Stimulated activated CD8-positive, alpha-beta memory T cell treated with anti-CD3 and anti-CD28 coated beads, Interleukin-7, amount 100 ng/mL, for 1 hour (primary cell): ENCODE measurements at regions not wholly inside any gene's neighbourhood (a gene's known extent, or its start where the extent isn't known, plus 50 kb on each side); places are given as distances from the start of the nearest gene placed in this dataset.

Experiments
- DNase-seq, 2 donors: peaks; one replicate each; pipeline ENCODE4 v3.0.0-alpha.2; 2020; ENCODE audit warnings: low read depth in 2 of 2

- DNase-seq, result no peak
These were observed 683.5 kb downstream of the NR2F2 start for GRCh38 chr15:97014001-97014400.

DNA sequence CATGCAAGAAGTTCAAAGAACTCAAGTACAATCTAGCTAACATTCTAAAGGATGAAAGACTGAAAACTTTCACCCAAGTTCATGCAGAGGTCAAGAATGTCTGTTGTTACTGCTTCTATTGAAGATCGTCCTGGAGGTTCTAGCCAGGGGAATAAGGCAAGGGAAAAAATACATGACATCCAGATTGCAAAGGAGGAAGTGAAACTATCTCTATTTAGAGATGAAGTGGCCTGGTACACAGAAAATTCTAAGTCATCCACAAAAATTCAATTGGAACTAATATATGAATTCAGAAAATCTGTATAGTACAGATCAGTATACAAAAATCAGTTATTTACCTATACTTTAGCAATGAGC lies 693.0 kb downstream of the NR2F2 start:
- DNase-seq, result no peak

DNA sequence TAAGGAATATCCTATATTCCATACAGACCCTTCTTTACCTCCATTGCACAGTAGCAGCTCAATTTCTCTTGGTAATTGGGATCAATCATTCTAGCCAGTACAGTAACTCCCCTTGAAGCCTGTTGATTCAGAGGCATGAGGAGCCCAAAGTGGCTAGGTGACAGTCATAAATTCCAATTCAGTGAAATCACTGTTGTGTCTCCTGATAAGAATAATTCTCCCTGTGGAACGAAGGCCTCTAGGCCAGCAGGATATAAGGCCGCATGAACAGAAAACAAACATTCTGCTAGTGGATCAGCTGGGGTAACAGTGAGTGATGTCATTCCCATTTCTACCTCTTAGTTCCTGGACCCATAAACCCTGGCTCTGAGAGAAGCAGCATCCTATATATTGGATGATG lies 696.3 kb downstream of the NR2F2 start:
- DNase-seq, result no peak

- no peak for DNase-seq
These were observed 697.3 kb downstream of the NR2F2 start for GRCh38 chr15:97027772-97028171.

DNA sequence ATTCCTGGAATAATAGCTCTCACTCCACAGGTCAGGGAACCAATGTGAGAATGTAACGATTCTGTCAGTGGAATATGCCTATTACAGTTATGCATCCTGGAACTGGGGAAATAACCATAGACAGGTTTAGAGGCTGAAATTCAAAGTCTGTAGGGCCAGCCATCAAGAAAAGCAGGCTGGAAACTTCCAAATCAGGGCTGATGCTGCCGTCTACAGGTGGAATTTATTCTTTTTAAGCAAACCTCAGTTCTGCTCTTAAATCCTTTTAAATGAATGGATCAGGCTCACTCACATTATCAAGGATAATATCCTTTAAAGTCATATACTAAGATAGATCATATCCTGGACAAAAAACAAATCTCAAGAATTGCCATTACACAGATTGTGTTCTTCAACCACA lies 699.8 kb downstream of the NR2F2 start:
- no peak for DNase-seq

GRCh38 chr15:97036301-97036700 lies 705.8 kb downstream of the NR2F2 start:
- no peak for DNase-seq

DNA sequence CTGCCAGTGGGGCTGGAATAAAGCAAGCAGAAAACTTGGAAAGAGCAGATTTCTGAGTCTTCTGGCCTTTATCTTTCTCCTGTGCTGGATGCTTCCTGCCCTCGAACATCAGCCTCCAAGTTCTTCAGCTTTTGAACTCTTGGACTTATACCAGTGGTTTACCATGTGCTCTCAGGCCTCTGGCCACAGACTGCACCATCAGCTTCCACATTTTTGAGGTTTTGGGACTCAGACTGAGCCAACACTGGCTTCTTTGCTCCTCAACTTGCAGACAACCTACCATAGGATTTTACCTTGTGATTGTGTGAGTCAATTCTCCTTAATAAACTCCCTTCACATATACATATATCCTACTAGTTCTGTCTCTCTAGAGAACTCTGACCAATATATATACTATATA lies 706.6 kb downstream of the NR2F2 start:
- DNase-seq, result no peak

DNA sequence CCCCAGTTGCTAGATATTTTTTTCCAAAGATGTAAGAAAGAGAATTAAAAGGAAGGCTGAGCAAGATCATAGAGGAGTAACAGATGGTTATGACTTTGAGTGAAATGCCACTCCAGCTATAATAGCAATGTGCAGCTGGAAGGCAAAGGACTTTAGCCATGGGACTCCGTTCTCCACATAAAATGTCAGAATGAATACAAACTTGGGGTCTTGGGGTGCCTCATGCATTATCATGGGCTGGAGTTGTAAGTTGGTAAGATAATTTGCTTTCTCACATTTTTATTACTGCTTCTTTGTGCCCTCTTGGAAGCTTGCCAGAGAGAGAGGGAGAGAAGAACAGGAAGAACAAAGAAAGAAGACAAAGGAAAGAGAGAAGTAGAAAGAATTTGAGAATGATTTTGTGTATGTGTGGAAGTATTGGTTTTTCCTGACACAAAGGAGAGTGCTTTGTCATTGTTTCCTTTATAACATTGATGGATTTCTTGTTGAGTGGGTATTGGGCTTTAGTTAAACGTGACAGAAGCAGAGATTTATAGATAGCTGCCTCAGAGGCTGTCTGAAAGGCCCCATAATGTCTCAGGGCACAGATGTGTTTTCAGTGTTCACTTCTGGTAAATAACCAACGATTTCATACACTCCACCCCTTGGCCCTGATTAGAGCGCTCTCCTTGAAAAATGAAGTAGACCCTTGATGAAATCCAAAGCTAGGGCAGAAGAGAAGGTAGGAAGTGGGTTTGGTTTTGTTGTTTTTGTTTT lies 715.3 kb downstream of the NR2F2 start:
- no peak for DNase-seq

DNA sequence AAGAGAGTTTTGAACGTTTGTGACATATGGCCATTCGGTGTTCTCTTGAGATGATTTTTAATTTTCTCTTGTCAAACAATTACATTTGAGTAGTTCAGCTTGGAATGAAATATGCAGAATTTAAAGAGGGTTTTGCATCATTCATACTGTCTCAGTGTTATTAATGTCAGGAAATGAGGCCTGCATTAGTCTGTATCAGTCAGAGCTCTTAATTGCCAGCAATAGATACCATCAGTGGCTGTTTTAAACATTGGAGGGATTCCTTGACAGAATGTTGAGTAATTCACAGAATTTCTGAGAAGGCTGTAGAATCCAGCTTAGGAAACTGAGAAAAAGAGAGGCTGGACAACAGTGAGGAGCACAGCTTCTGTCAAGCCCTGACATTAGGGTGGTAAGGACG lies 722.0 kb downstream of the NR2F2 start:
- DNase-seq, result no peak

DNA sequence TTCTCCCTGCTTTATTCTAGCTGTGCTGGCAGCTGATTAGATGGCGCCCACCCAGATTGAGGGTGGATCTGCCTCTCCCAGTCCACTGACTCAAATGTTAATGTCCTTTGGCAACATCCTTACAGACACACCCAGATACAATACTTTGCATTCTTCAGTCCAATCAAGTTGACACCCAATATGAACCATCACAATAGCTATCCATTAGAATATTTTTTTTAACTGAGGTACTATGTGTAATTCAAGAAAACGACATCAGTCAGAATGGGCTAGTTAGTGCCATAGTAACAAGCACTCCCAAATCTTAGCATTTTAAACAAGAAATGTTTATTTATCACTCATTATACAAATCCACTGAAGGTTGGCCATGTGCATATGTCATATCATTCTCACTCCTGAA lies 723.1 kb downstream of the NR2F2 start:
- no peak for DNase-seq

- no peak for DNase-seq
These were observed 727.0 kb downstream of the NR2F2 start for GRCh38 chr15:97057503-97057902.

GRCh38 chr15:97059281-97059680 lies 728.8 kb downstream of the NR2F2 start:
- no peak for DNase-seq

DNA sequence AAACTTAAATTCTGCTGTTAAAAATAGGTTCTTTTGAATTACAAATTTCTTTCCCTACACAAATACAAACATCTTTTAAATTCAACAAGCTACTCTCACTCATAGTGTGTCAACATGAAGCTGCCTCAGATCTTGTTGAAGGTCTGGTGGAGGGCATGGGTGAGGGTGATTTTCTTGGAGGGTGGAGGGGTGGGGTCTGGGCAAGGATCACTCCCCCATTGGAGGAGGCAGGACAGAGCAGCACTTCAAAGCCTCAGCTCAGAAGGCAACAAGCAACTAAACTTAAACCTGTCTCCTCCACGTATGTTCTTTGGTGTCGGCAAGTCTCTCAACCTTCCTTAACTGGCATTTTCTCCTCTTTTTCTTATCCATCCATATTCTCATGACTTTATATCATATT lies 730.9 kb downstream of the NR2F2 start:
- no peak for DNase-seq

- no peak for DNase-seq
These were observed 741.2 kb downstream of the NR2F2 start for GRCh38 chr15:97071668-97072067.

GRCh38 chr15:97072545-97072944 lies 742.0 kb downstream of the NR2F2 start:
- no peak for DNase-seq

- DNase-seq, result no peak
These were observed 745.5 kb downstream of the NR2F2 start for GRCh38 chr15:97076011-97076410.

DNA sequence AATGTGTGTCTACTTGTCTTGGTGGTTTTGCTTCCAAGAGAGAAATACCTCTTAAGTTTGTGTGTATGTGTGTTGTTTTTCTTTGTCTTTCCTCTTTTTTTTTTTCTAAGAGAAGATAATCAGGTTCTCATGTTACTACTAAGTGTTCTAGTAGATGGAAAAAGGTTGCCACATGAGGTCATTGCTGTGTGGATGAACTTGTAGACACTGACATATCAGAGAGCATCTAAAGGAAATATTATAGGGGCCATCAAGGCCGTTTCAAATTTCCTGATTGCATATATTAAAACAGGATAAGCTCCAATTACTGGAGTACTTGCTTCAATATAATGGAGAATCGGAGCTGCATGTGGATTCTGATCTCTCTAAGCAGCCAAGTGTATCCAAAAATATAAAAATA lies 747.5 kb downstream of the NR2F2 start:
- no peak for DNase-seq

DNA sequence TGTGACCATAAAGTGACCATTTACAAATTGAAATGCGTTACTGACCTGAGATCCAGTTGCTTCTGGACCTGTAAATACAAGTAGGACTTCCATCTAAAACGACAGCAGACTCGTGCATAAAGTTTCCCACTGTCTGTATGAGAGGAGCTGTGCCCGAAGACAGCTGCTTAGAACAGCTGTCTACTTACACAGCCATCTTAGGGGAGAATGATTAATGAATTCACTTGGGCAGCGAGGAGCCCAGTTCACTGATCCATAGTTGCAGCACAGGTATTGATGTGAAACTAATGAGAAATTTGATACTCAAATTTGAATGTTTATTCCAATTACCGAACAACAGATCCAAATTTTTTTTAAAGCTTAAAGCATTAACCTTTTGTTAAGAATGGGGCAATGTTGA lies 748.1 kb downstream of the NR2F2 start:
- no peak for DNase-seq

DNA sequence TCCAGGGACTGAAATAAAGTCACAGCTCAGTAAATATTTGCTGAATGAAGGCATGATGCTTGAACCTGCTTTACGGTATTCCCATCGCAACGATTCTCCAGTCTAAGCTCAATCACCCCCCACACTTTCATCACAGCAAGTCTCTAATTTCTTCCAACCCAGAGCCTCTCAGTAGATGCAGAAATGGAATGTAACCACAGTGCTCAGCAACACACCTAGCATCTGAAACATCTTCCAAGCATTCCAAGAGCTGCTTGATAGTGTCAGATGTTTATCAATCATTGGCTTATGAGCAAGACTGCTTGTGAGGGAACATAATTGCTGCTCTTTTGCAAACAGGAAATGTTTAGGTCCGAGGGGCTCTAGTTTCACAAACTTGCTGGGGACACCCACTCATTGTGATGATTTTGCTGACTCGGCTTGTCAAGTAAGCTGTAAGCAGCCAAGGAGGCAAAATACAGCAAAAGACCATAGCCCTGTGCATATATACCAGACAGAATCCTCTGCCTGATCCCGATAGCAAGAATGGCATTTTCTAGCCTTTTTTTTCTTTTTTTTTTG lies 751.2 kb downstream of the NR2F2 start:
- DNase-seq, result no peak

DNA sequence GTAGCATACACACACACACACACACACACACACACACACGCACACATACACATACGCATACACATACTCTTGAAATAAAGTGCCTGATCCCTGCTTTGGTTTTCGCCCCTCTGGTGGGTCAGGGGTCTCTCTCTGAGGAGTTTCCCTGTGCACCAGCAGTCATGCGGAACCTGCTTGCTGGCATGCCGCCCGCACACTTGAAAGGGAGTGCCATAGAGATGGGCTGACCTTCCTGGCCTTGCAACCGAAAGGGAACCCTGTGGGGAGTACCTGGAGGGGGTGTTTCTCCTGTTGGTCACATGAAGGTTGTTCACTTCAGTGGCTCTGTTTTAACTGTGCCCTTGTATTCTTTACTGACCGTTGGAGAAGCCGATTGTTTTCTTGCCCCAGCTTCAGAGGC lies 752.3 kb downstream of the NR2F2 start:
- no peak for DNase-seq

DNA sequence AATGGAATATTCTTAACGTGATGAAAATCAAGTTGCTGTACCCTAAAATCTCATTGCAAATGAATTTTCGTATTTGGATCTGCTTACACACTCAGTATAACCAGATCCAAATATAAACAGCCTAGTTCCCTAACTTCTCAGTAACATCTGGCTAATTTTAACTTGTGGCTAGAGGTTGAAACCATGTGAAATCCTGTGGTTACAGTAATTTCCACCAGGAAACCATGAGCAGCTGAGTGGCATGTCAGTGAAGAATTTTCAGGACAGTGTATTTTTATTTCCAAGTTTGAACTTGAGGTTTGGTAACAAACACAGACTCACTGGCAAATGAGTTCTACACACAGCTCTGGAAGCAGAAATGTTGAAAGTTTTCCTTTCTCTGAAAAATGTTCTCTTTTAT lies 754.1 kb downstream of the NR2F2 start:
- no peak for DNase-seq

DNA sequence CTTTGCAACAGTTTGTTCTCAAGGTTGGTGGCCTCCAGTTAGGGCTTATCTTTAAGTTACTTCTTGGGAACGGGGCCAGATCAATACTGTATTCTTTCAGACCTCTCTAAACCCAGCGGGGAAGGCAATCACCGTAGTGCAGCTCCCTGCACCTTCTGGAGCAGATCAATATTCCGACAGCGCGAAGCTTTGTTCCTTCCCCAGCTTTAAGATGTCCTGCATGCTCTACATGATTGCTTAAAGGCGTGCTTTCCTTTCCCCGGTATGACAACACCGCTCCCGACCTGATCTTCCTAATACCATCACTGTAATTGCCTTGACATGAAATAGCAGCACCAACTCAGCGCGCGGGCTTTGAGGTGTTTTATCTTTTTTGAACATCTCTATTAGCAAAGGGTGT lies 755.2 kb downstream of the NR2F2 start:
- DNase-seq, result no peak

- DNase-seq, result no peak
These were observed 756.7 kb downstream of the NR2F2 start for GRCh38 chr15:97087006-97087741.
